Heart left ventricle (tissue), 13 donors: ENCODE measurements at regions not wholly inside any gene's neighbourhood (a gene's known extent, or its start where the extent isn't known, plus 50 kb on each side); places are given as distances from the start of the nearest gene placed in this dataset.
"Not testable (repeated sequence)": the region's sequence is repeated elsewhere in the genome, so short reads cannot be mapped to it uniquely, and the experiment has no call there.

Source experiments
- POLR2A ChIP-seq, 2 donors: fragments of 450-650 bp; IDR thresholded peaks; one replicate each; pipeline ENCODE4 v1.6.1; 2017; ENCODE audit warnings: antibody characterized with exemption in 2 of 2, mild to moderate bottlenecking in 2 of 2, moderate library complexity in 2 of 2
- TF ChIP-seq, protein P1 (sequence below), 12 donors: fragments of 200-600 bp; sonication (generic) in 4 of 12; IDR thresholded peaks; one replicate each; pipeline versions ENCODE4 v1.5.0 to v1.8.0; 2018 to 2022; ENCODE audit warnings: antibody characterized with exemption in 12 of 12, mild to moderate bottlenecking in 5 of 12
- donor health status: ischemic (EF 13 %, LVEDD 7.1; RV severe dilation, severe dysfunction).
- donor health status: DM: no; HTN: yes; CAD: no.
- donor health status: DM: no; HTN: no; CAD: no.
- donor health status: ischemic (EF 25% LVEDD 6.9; RV normal size, moderate dysfunction).
- donor health status: ischemic (EF 25% LVEDD 5.7; RV mildly dilated, moderate dysfunction).
- donor health status: ischemic (EF 35%, LVEDD 5.7; RV mildly dilated, moderate dysfunction).
- donor health status: nonischemic (EF 11% LVEDD 7.7; RV severe dilation, severe dysfunction).
- donor health status: DM: yes; HTN: yes; CAD: no.
- donor health status: PGD.
- donor health status: ischemic (EF 29% LVEDD 5.4; RV normal size, mild dysfunction).
- donor health status: nonischemic (EF 23%, LVEDD 6.1; RV moderate dilation, normal function).

DNA sequence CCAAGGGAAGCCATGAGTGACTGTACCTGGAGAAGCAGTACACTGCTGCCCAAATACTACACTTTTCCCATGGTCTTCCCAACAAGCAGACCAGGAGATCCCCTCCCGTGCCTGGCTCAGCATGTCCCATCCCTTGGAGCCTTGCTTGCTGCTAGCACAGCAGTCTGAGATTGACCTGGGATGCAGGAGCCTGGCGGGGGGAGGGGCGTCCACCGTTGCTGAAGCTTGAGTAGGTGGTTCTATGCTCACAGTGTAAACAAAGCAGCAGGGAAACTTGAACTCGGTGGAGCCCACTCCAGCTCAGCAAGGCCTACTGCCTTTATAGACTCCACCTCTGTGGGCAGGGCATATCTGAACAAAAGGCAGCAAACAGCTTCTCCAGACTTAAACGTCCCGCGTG, 372.0 kb downstream of the TAF11L14 start:
- TF ChIP-seq, protein P1, sequence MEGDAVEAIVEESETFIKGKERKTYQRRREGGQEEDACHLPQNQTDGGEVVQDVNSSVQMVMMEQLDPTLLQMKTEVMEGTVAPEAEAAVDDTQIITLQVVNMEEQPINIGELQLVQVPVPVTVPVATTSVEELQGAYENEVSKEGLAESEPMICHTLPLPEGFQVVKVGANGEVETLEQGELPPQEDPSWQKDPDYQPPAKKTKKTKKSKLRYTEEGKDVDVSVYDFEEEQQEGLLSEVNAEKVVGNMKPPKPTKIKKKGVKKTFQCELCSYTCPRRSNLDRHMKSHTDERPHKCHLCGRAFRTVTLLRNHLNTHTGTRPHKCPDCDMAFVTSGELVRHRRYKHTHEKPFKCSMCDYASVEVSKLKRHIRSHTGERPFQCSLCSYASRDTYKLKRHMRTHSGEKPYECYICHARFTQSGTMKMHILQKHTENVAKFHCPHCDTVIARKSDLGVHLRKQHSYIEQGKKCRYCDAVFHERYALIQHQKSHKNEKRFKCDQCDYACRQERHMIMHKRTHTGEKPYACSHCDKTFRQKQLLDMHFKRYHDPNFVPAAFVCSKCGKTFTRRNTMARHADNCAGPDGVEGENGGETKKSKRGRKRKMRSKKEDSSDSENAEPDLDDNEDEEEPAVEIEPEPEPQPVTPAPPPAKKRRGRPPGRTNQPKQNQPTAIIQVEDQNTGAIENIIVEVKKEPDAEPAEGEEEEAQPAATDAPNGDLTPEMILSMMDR (IDR thresholded peaks at IDR 0.05) = not testable (repeated sequence)
- TF ChIP-seq POLR2A (IDR thresholded peaks at IDR 0.05) = not testable (repeated sequence)
